SK-N-SH treated with all-trans-retinoic acid at 6 μM for 48 hours (cell line): ENCODE measurements at regions not wholly inside any gene's neighbourhood (a gene's known extent, or its start where the extent isn't known, plus 50 kb on each side); places are given as distances from the start of the nearest gene placed in this dataset.
"Not testable (repeated sequence)": the region's sequence is repeated elsewhere in the genome, so short reads cannot be mapped to it uniquely, and the experiment has no call there.

Experiments
- ARNTL ChIP-seq: fragments of 450-650 bp; formaldehyde crosslinking; IDR thresholded peaks from 2 replicates; pipeline ENCODE4 v1.5.0; 2020; ENCODE audit warnings: low read depth, mild to moderate bottlenecking, moderate library complexity, borderline replicate concordance
- CREB5 ChIP-seq: fragments of 250-450 bp; sonication (Bioruptor Pico); IDR thresholded peaks from 2 replicates; pipeline ENCODE4 v1.5.1; 2020; ENCODE audit warnings: low read depth, mild to moderate bottlenecking, moderate library complexity
- PATZ1 ChIP-seq: fragments of 250-450 bp; sonication (Bioruptor Pico); IDR thresholded peaks from 2 replicates; pipeline ENCODE4 v1.8.0; 2020; ENCODE audit warnings: mild to moderate bottlenecking, moderate library complexity, borderline replicate concordance
- RARB ChIP-seq: fragments of 250-450 bp; sonication (Bioruptor Pico); IDR thresholded peaks from 2 replicates; pipeline ENCODE4 v1.8.0; 2021; ENCODE audit warnings: mild to moderate bottlenecking, moderate library complexity
- TCF4 ChIP-seq: fragments of 250-450 bp; sonication (Bioruptor Pico); IDR thresholded peaks from 2 replicates; pipeline ENCODE4 v1.8.0; 2021; ENCODE audit warnings: mild to moderate bottlenecking, moderate library complexity, borderline replicate concordance
- ZC3H10 ChIP-seq: fragments of 250-450 bp; sonication (Bioruptor Pico); IDR thresholded peaks from 2 replicates; pipeline ENCODE4 v1.5.1; 2021; ENCODE audit warnings: mild to moderate bottlenecking, moderate library complexity
- ZFP3 ChIP-seq: fragments of 250-450 bp; sonication (Bioruptor Pico); IDR thresholded peaks from 2 replicates; pipeline ENCODE4 v1.5.0; 2020; ENCODE audit warnings: mild to moderate bottlenecking, moderate library complexity
- ZFP30 ChIP-seq: fragments of 450-650 bp; formaldehyde crosslinking; IDR thresholded peaks from 2 replicates; pipeline ENCODE4 v1.5.0; 2022; ENCODE audit warnings: mild to moderate bottlenecking, moderate library complexity
- ZNF565 ChIP-seq: fragments of 450-650 bp; formaldehyde crosslinking; conservative IDR thresholded peaks from 2 replicates; pipeline ENCODE4 v1.5.0; 2020; ENCODE audit warnings: low read depth, mild to moderate bottlenecking, moderate library complexity
- ZNF70 ChIP-seq: fragments of 450-650 bp; formaldehyde crosslinking; IDR thresholded peaks from 2 replicates; pipeline ENCODE4 v1.5.0; 2020; ENCODE audit warnings: mild to moderate bottlenecking, moderate library complexity
- TF ChIP-seq, protein P1 (sequence below): fragments of 250-450 bp; sonication (Bioruptor Pico); IDR thresholded peaks from 2 replicates; pipeline ENCODE4 v1.8.0; 2021; ENCODE audit warnings: low read depth, mild to moderate bottlenecking, moderate library complexity, borderline replicate concordance

DNA sequence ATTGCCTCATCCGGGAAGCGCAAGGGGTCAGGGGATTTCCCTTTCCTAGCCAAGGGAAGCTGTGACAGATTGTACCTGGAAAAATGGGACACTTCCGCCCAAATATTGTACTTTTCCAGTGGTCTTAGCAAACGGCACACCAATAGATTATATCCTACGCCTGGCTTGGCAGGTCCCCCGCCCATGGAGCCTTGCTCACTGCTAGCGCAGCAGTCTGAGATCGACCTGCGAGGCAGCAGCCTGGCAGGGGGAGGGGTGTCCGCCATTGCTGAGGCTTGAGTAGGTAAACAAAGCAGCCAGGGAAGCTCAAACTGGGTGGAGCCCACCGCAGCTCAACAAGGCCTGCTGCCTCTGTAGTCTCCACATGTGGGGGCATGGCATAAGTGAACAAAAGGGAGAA lies 1075.4 kb upstream of the GOT2 start:
- TF ChIP-seq CREB5 (CRISPR knock-in tag); ZNF565 (CRISPR knock-in tag); ARNTL (CRISPR knock-in tag); ZC3H10; PATZ1; RARB (CRISPR knock-in tag); ZFP3 (CRISPR knock-in tag); ZFP30 (CRISPR knock-in tag); ZNF70; TCF4: not testable (repeated sequence)
- TF ChIP-seq, protein P1, sequence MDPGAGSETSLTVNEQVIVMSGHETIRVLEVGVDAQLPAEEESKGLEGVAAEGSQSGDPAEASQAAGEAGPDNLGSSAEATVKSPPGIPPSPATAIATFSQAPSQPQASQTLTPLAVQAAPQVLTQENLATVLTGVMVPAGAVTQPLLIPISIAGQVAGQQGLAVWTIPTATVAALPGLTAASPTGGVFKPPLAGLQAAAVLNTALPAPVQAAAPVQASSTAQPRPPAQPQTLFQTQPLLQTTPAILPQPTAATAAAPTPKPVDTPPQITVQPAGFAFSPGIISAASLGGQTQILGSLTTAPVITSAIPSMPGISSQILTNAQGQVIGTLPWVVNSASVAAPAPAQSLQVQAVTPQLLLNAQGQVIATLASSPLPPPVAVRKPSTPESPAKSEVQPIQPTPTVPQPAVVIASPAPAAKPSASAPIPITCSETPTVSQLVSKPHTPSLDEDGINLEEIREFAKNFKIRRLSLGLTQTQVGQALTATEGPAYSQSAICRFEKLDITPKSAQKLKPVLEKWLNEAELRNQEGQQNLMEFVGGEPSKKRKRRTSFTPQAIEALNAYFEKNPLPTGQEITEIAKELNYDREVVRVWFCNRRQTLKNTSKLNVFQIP (CRISPR knock-in tag) = not testable (repeated sequence)
